IMR-90 (cell line): ENCODE measurements at regions not wholly inside any gene's neighbourhood (a gene's known extent, or its start where the extent isn't known, plus 50 kb on each side); places are given as distances from the start of the nearest gene placed in this dataset.

Experiments used
- ATAC-seq: fragments of 200-7000 bp; cut with Tn5 transposase; 2 replicates; pipeline ENCODE4 v1.9.1; 2020; ENCODE audit warnings: low read depth, mild to moderate bottlenecking, moderate library complexity
- BruUV-seq: library from RNA; stranded (reverse); fragments of 400-500 nt; replicated peaks from 2 replicates; lab custom pipeline; 2021; lab: Mats Ljungman, UMichigan
- CTCF ChIA-PET: fragments of 300-600 bp; formaldehyde crosslinking; extraction: SDS; loops from one replicate; lab custom pipeline; 2021; ENCODE audit warnings: antibody characterized with exemption; lab: Yijun Ruan, JAX
- POLR2A ChIA-PET: fragments of 300-600 bp; sonication (Branson Sonifier 250); formaldehyde crosslinking; loops from one replicate; lab custom pipeline; 2022; ENCODE audit warnings: antibody characterized with exemption; ENCODE audit not compliant: unreplicated experiment; lab: Charles Lee
- DNase-seq: peaks from one replicate; pipeline ENCODE4 v3.0.0; 2013
- H2AFZ ChIP-seq: replicated peaks from 2 replicates; pipeline ENCODE3; 2013; ENCODE audit warnings: low read length, mild to moderate bottlenecking; ENCODE audit not compliant: poor library complexity
- H2AK5ac ChIP-seq: 2 replicates; pipeline ENCODE4 v1.6.1; 2013; ENCODE audit warnings: low read depth, low read length, inconsistent platforms
- H2AK9ac ChIP-seq: replicated peaks from 2 replicates; pipeline ENCODE3; 2013; ENCODE audit warnings: mild to moderate bottlenecking, low read depth, low read length, moderate library complexity; ENCODE audit not compliant: poor library complexity
- H2BK120ac ChIP-seq: 2 replicates; pipeline ENCODE4 v1.6.1; 2013; ENCODE audit warnings: low read depth, low read length, inconsistent platforms
- H2BK15ac ChIP-seq: 3 replicates; pipeline ENCODE4 v1.6.1; 2013; ENCODE audit warnings: low read depth, low read length, inconsistent platforms
- H2BK20ac ChIP-seq: 2 replicates; pipeline ENCODE4 v1.6.1; 2013; ENCODE audit warnings: low read depth, mild to moderate bottlenecking, inconsistent platforms, low read length, moderate library complexity
- H2BK5ac ChIP-seq: 2 replicates; pipeline ENCODE4 v1.6.1; 2013; ENCODE audit warnings: mild to moderate bottlenecking, low read depth, low read length, inconsistent platforms; ENCODE audit not compliant: poor library complexity, severe bottlenecking
- H3K14ac ChIP-seq: replicated peaks from 2 replicates; pipeline ENCODE4 v1.6.1; 2013; ENCODE audit warnings: low read depth, low read length, inconsistent platforms
- H3K18ac ChIP-seq: 2 replicates; pipeline ENCODE4 v1.6.1; 2013; ENCODE audit warnings: low read depth, low read length, control low read depth
- H3K23ac ChIP-seq: 2 replicates; pipeline ENCODE4 v1.6.1; 2013; ENCODE audit warnings: low read depth, low read length, inconsistent platforms
- H3K27ac ChIP-seq: 2 replicates; pipeline ENCODE4 v1.5.1; 2013; ENCODE audit warnings: mild to moderate bottlenecking, control low read depth, low read length; ENCODE audit not compliant: insufficient read depth
- H3K27me3 ChIP-seq: 2 replicates; pipeline ENCODE4 v1.6.1; 2013; ENCODE audit warnings: low read length; ENCODE audit not compliant: control insufficient read depth, insufficient read depth
- H3K36me3 ChIP-seq: 2 replicates; pipeline ENCODE4 v1.6.1; 2013; ENCODE audit warnings: low read length, mixed read lengths; ENCODE audit not compliant: control insufficient read depth, insufficient read depth
- H3K4ac ChIP-seq: 2 replicates; pipeline ENCODE4 v1.6.1; 2013; ENCODE audit warnings: low read depth, low read length, inconsistent platforms
- H3K4me1 ChIP-seq: 2 replicates; pipeline ENCODE4 v1.6.1; 2013; ENCODE audit warnings: low read length, mixed read lengths; ENCODE audit not compliant: control insufficient read depth, insufficient read depth
- H3K4me2 ChIP-seq: 2 replicates; pipeline ENCODE4 v1.6.1; 2013; ENCODE audit warnings: low read depth, mild to moderate bottlenecking, control low read depth, low read length, moderate library complexity
- H3K4me3 ChIP-seq: 2 replicates; pipeline ENCODE4 v1.5.1; 2013; ENCODE audit warnings: low read depth, mild to moderate bottlenecking, control low read depth, low read length, moderate library complexity; ENCODE audit not compliant: insufficient read depth
- H3K56ac ChIP-seq: 2 replicates; pipeline ENCODE4 v1.6.1; 2013; ENCODE audit warnings: low read length, inconsistent platforms; ENCODE audit not compliant: insufficient read depth; ENCODE audit errors: extremely low read depth
- H3K79me1 ChIP-seq, 2 experiments: 2 replicates each; pipeline ENCODE4 v1.6.1; 2013; ENCODE audit warnings: low read length in 2 of 2, inconsistent platforms in 1 of 2, low read depth in 1 of 2
- H3K9ac ChIP-seq: 2 replicates; pipeline ENCODE4 v1.6.1; 2013; ENCODE audit warnings: low read depth, low read length, control low read depth
- H3K9me1 ChIP-seq: 2 replicates; pipeline ENCODE4 v1.6.1; 2013; ENCODE audit warnings: low read length, inconsistent platforms; ENCODE audit not compliant: insufficient read depth
- H3K9me3 ChIP-seq: 2 replicates; pipeline ENCODE4 v1.6.1; 2013; ENCODE audit warnings: low read length; ENCODE audit not compliant: control insufficient read depth, insufficient read depth
- H4K20me1 ChIP-seq: 2 replicates; pipeline ENCODE4 v1.6.1; 2013; ENCODE audit warnings: low read length, inconsistent platforms; ENCODE audit not compliant: insufficient read depth
- H4K5ac ChIP-seq: 2 replicates; pipeline ENCODE4 v1.6.1; 2013; ENCODE audit warnings: mild to moderate bottlenecking, low read depth, low read length, control low read depth
- H4K8ac ChIP-seq, 2 experiments: 2 replicates each; pipeline ENCODE4 v1.6.1; 2013; ENCODE audit warnings: low read depth in 2 of 2, low read length in 2 of 2, control low read depth in 1 of 2, inconsistent platforms in 1 of 2
- H4K91ac ChIP-seq: 2 replicates; pipeline ENCODE4 v1.6.1; 2013; ENCODE audit warnings: low read depth, low read length, inconsistent platforms; ENCODE audit not compliant: insufficient read depth
- BHLHE40 ChIP-seq: fragments of 150-350 bp; IDR thresholded peaks from 2 replicates; pipeline ENCODE4 v1.6.1; 2016; ENCODE audit warnings: mild to moderate bottlenecking, low read depth, low read length
- CTCF ChIP-seq: conservative IDR thresholded peaks from 2 replicates; pipeline ENCODE4 v1.5.1; 2012; ENCODE audit warnings: mild to moderate bottlenecking, low read depth, low read length, improper control_type of control experiment
- FOS ChIP-seq: fragments of 150-350 bp; IDR thresholded peaks from 2 replicates; pipeline ENCODE4 v1.6.1; 2016; ENCODE audit warnings: low read depth, low read length
- MAZ ChIP-seq: IDR thresholded peaks from 2 replicates; pipeline ENCODE4 v1.6.1; 2012; ENCODE audit warnings: low read depth, mild to moderate bottlenecking, low read length, improper control_type of control experiment, moderate library complexity, borderline replicate concordance
- MXI1 ChIP-seq: IDR thresholded peaks from 2 replicates; pipeline ENCODE4 v1.6.1; 2012; ENCODE audit warnings: low read depth, mild to moderate bottlenecking, low read length, moderate library complexity, borderline replicate concordance
- NFE2L2 ChIP-seq: fragments of 150-350 bp; IDR thresholded peaks from 2 replicates; pipeline ENCODE4 v1.6.1; 2016; ENCODE audit warnings: low read depth, mild to moderate bottlenecking, low read length
- POLR2A ChIP-seq: IDR thresholded peaks from 2 replicates; pipeline ENCODE4 v1.6.1; 2012; ENCODE audit warnings: mild to moderate bottlenecking, low read depth, low read length
- RAD21 ChIP-seq: IDR thresholded peaks from 2 replicates; pipeline ENCODE4 v1.6.1; 2012; ENCODE audit warnings: low read length, improper control_type of control experiment
- RCOR1 ChIP-seq: IDR thresholded peaks from 2 replicates; pipeline ENCODE4 v1.6.1; 2012; ENCODE audit warnings: mild to moderate bottlenecking, low read length, improper control_type of control experiment; ENCODE audit not compliant: insufficient replicate concordance
- RFX5 ChIP-seq: IDR thresholded peaks from 2 replicates; pipeline ENCODE4 v1.8.0; 2012; ENCODE audit warnings: low read depth, mild to moderate bottlenecking, low read length, moderate library complexity
- USF2 ChIP-seq: fragments of 150-350 bp; IDR thresholded peaks from 2 replicates; pipeline ENCODE4 v1.6.1; 2017; ENCODE audit warnings: mild to moderate bottlenecking, antibody characterized with exemption, low read length, low read depth
- WGBS, 2 experiments: methylation state at CpG; one replicate each; pipeline versions ENCODE4 v1.1.5 to v1.1.7; 2013; ENCODE audit warnings: missing lambda C conversion rate in 2 of 2; ENCODE audit not compliant: insufficient read length in 1 of 2; ENCODE audit errors: extremely low coverage in 2 of 2; 5-methylcytosine and 5-hydroxymethylcytosine counted together
- dilution Hi-C: fragments of 300-500 bp; cut with HindIII; formaldehyde crosslinking; loops from one replicate; pipeline ENCODE4 v1.14.3; 2018; ENCODE audit warnings: low sequenced_read_pairs; ENCODE audit not compliant: unreplicated experiment
- in situ Hi-C: fragments of 300-500 bp; cut with MboI; formaldehyde crosslinking; loops from 3 replicates; pipeline ENCODE4 v1.14.3; 2019; ENCODE audit warnings: low sequenced_read_pairs, inconsistent platforms, mixed read lengths
- intact Hi-C: fragments of 100-400 bp; cut with micrococcal nuclease; formaldehyde crosslinking; loops from 2 replicates; pipeline ENCODE4 v1.10.0; 2022

- no peak overlapping the region for H4K8ac ChIP-seq
- H3K27me3 ChIP-seq = no peaks in the 10 kb centered on the region
- no peak overlapping the region for H3K56ac ChIP-seq
- H2BK5ac ChIP-seq = no peak overlapping the region
- peak overlapping the region; percentile 53; the same call in 1 of the 2 replicates for H2AK5ac ChIP-seq
- ChIA-PET POLR2A (no interaction called here), CTCF (no interaction called here)
- TF ChIP-seq MAZ (no peak), MXI1 (no peak), POLR2A (no peak), RCOR1 (no peak), RFX5 (no peak), NFE2L2 (no peak), FOS (no peak), USF2 (no peak), RAD21 (no peak), CTCF (no peak), BHLHE40 (no peak)
- no peak overlapping the region for H2BK20ac ChIP-seq
- H3K4me3 ChIP-seq = no peak overlapping the region
- peaks cover 4% of the 10 kb centered on the region; the same call in 1 of the 2 replicates for H3K4me1 ChIP-seq
- intact Hi-C loops (no loop called here), dilution Hi-C loops (no loop called here), in situ Hi-C loops (no loop called here)
- H3K18ac ChIP-seq = no peak overlapping the region
- no peak overlapping the region for H3K27ac ChIP-seq
- no peak overlapping the region for H4K5ac ChIP-seq
- H3K9ac ChIP-seq = no peak overlapping the region
- 80% methylated on average over 1 of the region's 5 CpGs; no CpG with 5 or more reads in 1 of the 2 experiments for WGBS, 2 experiments
- peaks cover 3% of the 10 kb centered on the region; the same call in 1 of the 2 replicates for H3K9me1 ChIP-seq
- no TSS peak for BruUV-seq
- no peak overlapping the region for H3K14ac ChIP-seq
- no peak overlapping the region for H3K23ac ChIP-seq
- ATAC-seq (no peak), DNase-seq (no peak)
- H3K79me1 ChIP-seq = no peaks in the 10 kb centered on the region
- no peak overlapping the region for H4K91ac ChIP-seq
- no peaks in the 10 kb centered on the region for H4K20me1 ChIP-seq
- H3K4ac ChIP-seq = no peak overlapping the region
- H2AFZ ChIP-seq = no peak overlapping the region
- no peaks in the 10 kb centered on the region for H3K36me3 ChIP-seq
- H2AK9ac ChIP-seq = no peak overlapping the region
- no peaks in the 10 kb centered on the region for H3K9me3 ChIP-seq
- no peak overlapping the region for H2BK120ac ChIP-seq
- no peak overlapping the region for H3K4me2 ChIP-seq
- H2BK15ac ChIP-seq = no peak overlapping the region
Observed at GRCh38 chr13:98080280-98080679, 62.6 kb upstream of the FARP1 start.
